Fibroblast of mammary gland (primary cell): ENCODE measurements at regions not wholly inside any gene's neighbourhood (a gene's known extent, or its start where the extent isn't known, plus 50 kb on each side); places are given as distances from the start of the nearest gene placed in this dataset.
"Not testable (repeated sequence)": the region's sequence is repeated elsewhere in the genome, so short reads cannot be mapped to it uniquely, and the experiment has no call there.

ENCODE experiments used
- DNase-seq: peaks from one replicate; pipeline ENCODE4 v3.0.0-alpha.2; 2010; ENCODE audit warnings: low read depth
- H3K4me3 ChIP-seq: 2 replicates; pipeline ENCODE4 v1.5.1; 2011; ENCODE audit warnings: low read depth, mild to moderate bottlenecking, low read length, moderate library complexity; ENCODE audit not compliant: control insufficient read depth
- CTCF ChIP-seq: conservative IDR thresholded peaks from 2 replicates; pipeline ENCODE4 v1.5.1; 2011; ENCODE audit warnings: low read depth, low read length, inconsistent platforms; ENCODE audit not compliant: control insufficient read depth, insufficient read depth

DNA sequence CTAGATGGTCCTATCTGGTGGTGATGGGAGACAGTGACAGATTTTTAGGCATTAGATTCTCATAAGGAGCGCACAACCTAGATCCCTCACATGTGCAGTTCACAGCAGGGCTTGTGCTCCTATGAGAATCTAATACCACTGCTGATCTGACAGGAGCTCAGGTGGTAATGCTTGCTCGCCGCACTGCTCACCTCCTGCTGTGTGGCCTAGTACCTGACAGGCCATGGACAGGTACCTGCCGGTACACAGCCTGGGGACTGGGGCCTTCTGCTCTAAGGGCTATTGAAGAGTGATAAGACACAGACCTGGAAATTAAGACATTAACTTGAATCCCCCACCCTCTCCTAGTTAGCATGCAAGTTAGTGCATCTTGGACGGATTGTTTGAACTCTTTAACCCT is 64.4 kb downstream of the KLRB1 start:
- not testable (repeated sequence) for DNase-seq, H3K4me3 ChIP-seq

DNA sequence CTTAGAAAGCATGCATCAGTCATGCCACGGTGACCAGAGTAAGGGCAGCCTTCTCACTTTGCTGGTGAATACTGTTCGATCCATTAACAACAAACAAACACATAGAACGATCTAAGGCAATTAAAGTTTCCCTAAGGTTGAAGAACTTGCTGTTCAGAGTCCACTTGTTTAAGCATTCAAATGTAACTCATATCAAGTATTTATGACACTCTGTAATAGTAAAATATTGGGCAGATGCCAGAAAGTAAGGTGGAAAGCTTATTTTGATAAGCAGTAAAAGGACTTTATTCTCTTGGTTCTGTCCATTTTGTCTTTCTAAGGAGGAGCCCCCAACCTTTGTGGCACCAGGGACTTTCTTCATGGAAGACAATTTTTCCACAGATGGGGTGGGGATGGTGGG is 64.9 kb downstream of the KLRB1 start:
- H3K4me3 ChIP-seq, DNase-seq: not testable (repeated sequence)

- not testable (repeated sequence) for H3K4me3 ChIP-seq, DNase-seq
These were observed 91.8 kb downstream of the KLRB1 start for GRCh38 chr12:9515925-9516324.

DNA sequence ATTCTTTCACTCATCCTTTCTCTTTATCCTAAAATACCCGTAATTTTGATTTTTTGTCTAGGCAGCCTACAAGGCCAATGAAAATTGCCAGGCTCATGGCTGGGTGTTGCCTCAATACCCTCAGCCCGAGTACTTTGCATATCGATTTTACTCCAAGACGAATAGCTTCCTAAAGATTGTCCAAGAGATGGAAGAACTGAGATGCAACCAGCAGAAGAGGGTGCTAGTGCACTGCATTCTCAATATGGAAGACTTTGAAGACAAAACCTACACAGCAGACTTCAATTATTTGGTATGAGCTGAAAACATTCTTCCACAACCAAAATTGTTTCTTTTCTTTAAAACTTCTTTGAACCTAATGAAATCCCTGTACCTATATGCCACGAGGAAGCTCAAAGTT is 95.0 kb downstream of the KLRB1 start:
- not testable (repeated sequence) for DNase-seq

GRCh38 chr12:9510392-9511011 is 97.2 kb downstream of the KLRB1 start:
- DNase-seq, H3K4me3 ChIP-seq: not testable (repeated sequence)

More for the DNA sequence above, 95.0 kb downstream of the KLRB1 start:
- H3K4me3 ChIP-seq: not testable (repeated sequence)

DNA sequence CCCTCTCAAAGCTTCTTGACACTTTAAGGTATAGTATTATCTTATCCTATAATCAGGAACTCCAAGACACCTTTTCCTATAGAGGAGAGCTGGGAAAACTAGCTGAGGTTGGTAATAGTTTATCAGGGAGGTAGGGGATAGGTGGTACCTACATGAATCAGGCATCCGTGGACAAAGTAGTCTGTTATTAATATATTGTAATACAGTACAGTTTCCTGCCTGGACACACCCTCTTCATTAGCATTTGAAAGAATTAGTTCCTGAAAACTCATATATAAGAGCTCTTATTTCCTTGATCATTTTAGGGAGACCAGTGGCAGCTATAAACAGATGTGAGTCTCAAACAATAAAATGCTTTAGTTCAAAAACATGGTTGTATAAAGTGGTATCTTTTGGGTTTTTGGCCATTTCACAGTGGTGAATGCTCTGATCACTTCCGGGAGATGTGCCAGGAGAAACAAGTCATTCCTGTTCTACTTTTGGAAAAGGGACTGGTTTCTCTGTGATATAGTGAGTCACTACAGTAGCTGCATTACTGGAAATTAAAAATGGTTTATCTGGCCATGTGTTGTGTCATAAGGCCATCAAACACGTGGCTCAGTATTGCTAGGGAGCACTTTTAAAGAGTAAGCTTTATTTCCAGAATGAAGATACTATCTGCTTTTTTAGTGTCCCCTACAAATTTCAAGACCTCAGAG is 98.1 kb downstream of the KLRB1 start:
- no peak for TF ChIP-seq CTCF
- H3K4me3 ChIP-seq: no peak overlapping the region
- no peak for DNase-seq

DNA sequence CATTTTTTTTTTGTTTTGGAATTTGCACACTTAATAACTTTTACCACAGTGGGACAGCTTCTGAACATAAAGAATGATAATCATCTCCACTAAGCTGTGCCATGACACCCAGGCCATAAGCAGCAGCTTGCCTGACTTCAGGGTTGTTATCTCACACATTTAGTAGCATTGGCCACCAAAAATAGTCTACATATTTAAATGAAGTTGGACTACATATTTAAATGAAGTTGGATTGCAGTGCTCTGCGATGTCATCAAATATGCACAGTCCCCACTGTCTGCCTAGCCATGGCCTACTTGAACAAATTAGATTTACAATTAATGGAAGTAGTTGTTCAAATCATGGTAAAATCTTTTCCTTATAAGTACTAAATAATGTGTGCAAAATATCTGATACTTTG is 101.0 kb downstream of the KLRB1 start:
- no peak for TF ChIP-seq CTCF
- no peak overlapping the region for H3K4me3 ChIP-seq
- DNase-seq: no peak

DNA sequence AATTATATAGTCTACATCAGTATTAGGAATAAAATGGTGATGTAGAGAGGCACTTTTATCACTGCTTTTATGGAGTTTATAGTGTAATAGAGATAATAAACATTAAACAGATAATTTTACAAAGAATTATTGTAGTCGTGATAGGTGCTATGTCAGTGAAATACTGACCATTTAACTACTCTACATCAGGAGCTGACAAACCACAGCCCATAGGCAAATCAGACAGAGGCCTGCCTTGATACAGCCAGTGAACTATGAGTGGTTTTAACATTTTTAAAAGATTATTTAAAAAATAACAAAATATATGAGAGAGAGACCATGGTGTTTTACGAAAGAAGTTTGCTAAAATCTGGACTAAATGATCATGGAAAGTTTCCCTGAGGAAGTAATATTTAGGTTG is 104.3 kb downstream of the KLRB1 start:
- not testable (repeated sequence) for H3K4me3 ChIP-seq, DNase-seq

- H3K4me3 ChIP-seq, DNase-seq: not testable (repeated sequence)
These were observed 104.9 kb downstream of the KLRB1 start for GRCh38 chr12:9502845-9503244.

DNA sequence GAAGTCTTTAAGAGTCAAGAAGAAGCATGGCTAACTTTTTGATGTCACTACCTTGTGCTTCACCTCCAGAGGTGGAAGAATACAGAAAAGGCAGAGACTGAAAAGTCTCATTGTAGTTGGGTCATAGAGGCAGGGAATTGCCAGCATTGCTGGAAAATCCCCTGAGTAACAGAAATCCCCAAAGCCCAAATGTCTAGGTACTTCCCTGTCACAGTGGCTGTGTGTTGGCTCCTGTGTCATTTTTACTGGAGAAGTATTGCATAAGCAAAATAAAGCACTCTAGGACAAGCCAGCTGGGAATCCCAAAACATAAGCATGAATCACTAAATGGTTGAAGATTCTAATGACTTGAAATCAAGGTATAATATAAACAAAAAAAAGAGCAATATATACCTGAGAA is 114.4 kb downstream of the KLRB1 start:
- not testable (repeated sequence) for DNase-seq, H3K4me3 ChIP-seq

DNA sequence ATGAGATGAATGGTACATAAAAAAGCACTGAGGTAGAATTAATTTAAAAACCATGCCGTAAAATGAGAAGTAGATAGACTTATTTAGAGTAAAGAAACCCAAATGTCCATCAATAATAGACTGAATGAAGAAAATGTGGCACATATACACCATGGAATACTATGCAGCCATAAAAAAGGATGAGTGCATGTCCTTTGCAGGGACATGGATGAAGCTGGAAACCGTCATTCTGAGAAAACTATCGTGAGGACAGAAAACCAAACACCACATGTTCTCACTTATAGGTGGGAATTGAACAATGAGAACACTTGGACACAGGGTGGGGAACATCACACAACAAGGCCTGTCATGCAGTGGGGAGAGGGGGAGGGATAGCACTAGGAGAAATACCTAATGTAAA is 126.4 kb downstream of the KLRB1 start:
- H3K4me3 ChIP-seq, DNase-seq: not testable (repeated sequence)

GRCh38 chr12:9474197-9474596 is 133.5 kb downstream of the KLRB1 start:
- not testable (repeated sequence) for DNase-seq, H3K4me3 ChIP-seq

DNA sequence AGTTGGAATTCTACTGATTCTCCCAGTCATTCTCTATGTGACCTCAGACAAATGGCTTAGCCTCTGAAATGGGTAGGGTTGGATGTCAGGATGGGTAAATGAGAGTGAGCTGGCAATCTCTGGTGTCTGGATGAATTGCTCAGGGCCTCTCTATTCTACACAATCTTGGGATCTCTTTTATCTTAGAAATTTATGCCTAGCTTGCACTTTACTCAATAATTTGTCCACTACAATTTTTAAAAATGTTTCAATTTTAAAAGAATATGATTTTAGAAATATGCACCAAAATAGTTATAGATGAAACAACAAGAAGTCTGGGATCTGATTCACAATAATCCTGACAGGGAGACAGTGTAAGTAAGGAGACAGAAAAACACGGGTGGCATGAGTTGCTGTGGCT is 134.1 kb downstream of the KLRB1 start:
- not testable (repeated sequence) for DNase-seq, H3K4me3 ChIP-seq

DNA sequence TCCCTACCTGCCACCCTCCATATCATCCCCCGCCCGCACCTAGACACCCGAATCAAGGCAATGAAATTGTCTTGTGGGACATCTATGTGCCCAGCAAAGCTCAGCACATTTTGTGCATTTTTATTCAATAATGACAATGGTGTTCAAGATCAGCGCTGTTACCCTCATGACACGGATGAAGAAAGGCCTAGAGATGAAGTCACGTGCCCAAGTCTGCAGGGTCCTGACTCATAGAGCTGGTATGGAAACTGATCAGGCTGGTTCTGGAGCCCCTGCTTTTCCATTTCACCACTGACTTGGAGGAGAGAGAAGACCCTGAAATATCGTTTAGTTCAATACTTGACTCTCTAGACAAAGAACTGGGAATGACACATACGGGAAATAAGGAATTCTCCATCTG is 136.2 kb downstream of the KLRB1 start:
- not testable (repeated sequence) for H3K4me3 ChIP-seq, DNase-seq

DNA sequence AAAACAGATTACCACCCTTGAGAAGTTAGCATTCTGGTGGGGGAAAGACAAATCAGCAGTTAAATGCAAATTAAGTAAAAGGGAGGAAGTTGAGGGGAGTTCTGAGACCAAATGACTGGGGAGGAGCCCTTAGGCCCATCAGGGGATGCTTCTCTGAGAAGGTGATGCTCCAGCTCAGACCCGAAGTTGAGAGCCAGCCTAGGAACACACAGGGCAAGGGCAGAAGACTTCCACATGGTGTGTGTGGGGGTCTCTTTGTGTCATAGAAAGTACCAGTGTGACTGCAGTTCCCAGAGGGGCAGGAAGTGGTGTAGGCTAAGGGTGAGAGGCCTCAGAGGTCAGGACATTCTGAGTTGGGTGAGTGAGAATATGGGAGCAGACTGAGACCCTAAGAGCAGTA is 137.3 kb downstream of the KLRB1 start:
- DNase-seq: not testable (repeated sequence)

DNA sequence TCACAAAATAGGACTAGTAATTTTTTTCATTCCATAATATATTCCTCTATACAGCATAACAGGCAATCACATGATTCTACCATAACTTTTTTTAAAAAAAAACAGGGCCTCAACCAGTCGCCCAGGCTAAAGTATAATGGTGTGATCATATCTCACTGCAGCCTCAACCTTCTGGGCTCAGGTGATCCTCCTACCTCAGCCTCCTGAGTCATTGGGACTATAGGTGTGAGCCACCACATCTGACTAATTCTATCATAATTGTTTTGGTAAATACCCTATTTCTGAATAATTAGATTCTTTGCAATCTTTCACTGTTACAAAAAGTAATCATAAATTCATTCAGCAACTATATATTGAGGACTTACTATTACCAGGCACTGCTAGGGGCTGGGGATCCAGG is 137.8 kb downstream of the KLRB1 start:
- DNase-seq, H3K4me3 ChIP-seq: not testable (repeated sequence)

More for the DNA sequence above, 137.3 kb downstream of the KLRB1 start:
- H3K4me3 ChIP-seq: not testable (repeated sequence)

- not testable (repeated sequence) for H3K4me3 ChIP-seq, DNase-seq
These were observed 138.3 kb downstream of the KLRB1 start for GRCh38 chr12:9469463-9469862.
